ENCODE measurements at regions not wholly inside any gene's neighbourhood (a gene's known extent, or its start where the extent isn't known, plus 50 kb on each side); places are given as distances from the start of the nearest gene placed in this dataset.

GRCh38 chr14:22484632-22485031 is 104.4 kb downstream of the DAD1 start:
- TF ChIP-seq POLR2A (IDR thresholded peaks at IDR 0.05) (no peak), CTCF (IDR thresholded peaks at IDR 0.05) (no peak)

All from adrenal gland (tissue), 5 donors.